ENCODE measurements at regions not wholly inside any gene's neighbourhood (a gene's known extent, or its start where the extent isn't known, plus 50 kb on each side); places are given as distances from the start of the nearest gene placed in this dataset.

GRCh38 chr2:125959047-125959446, 696.9 kb upstream of the GYPC start:
- no peak for DNase-seq (ENCODE audit: low spot score in 2 of 2)
- 45 to 57% methylated on average over 4 of the region's 4 CpGs for WGBS, 2 donors
- H3K4me3 ChIP-seq (ENCODE audit: low read depth, poor library complexity, severe bottlenecking), result no peak overlapping the region
- no peak for TF ChIP-seq CTCF (IDR thresholded peaks at IDR 0.05)
- no peak for TF ChIP-seq POLR2A (IDR thresholded peaks at IDR 0.05)
- intact Hi-C loops (cut with DNase I; ENCODE audit: low total_unique reads), result no loop called here

DNA sequence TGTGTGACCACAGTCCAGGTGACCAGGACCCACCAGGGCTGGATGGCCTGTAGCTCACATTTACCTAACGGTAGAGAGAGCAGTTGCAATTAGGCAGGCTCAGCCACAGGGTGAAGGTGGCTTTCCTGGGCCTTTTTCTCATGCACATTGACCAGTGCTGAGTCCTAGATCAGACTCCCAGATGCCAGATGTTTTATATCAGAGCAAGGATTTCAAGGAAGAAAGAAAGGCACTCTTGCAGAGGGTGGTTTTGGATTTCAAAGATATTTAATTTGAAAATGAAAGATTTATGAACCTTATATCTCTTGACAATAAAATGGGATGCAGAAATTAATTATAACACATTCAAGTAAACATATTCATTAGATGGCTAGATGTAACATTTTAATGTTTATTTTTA, 694.2 kb upstream of the GYPC start:
- TF ChIP-seq POLR2A (IDR thresholded peaks at IDR 0.05) (no peak), CTCF (IDR thresholded peaks at IDR 0.05) (no peak)
- WGBS, 2 donors, result 36 to 40% methylated on average over 1 of the region's 1 CpG
- no peak overlapping the region for H3K4me3 ChIP-seq (ENCODE audit: low read depth, poor library complexity, severe bottlenecking)
- intact Hi-C loops (cut with DNase I; ENCODE audit: low total_unique reads), result no loop called here
- no peak for DNase-seq (ENCODE audit: low spot score in 2 of 2)

GRCh38 chr2:125979886-125980285, 676.1 kb upstream of the GYPC start:
- intact Hi-C loops (cut with DNase I; ENCODE audit: low total_unique reads), result no loop called here

DNA sequence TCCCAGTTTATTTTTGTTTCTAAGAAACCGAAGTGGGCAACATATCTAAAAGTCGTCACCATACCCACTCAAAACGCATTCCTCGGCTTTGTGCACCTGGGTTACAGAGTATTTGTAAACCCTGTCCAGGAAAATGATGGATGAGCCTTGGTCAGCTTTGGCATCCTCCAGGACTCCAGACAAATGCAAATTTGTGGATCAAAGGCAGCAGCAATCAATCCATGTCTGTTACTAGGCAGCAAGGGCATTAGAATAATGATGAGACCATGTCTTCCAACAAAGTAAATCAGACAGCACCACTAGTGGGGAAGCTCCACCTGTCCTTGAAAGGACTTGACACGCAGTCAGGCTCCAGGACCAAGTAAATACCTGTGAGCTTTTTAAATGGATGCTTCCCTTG, 672.6 kb upstream of the GYPC start:
- intact Hi-C loops (cut with DNase I; ENCODE audit: low total_unique reads), result no loop called here
- DNase-seq (ENCODE audit: low spot score in 2 of 2), result no peak
- 42 to 64% methylated on average over 5 of the region's 5 CpGs for WGBS, 2 donors
- TF ChIP-seq CTCF (IDR thresholded peaks at IDR 0.05) (no peak), POLR2A (IDR thresholded peaks at IDR 0.05) (no peak)
- no peak overlapping the region for H3K4me3 ChIP-seq (ENCODE audit: low read depth, poor library complexity, severe bottlenecking)

More at GRCh38 chr2:125979886-125980285, 676.1 kb upstream of the GYPC start:
- H3K4me3 ChIP-seq (ENCODE audit: low read depth, poor library complexity, severe bottlenecking), result no peak overlapping the region
- no peak for DNase-seq (ENCODE audit: low spot score in 2 of 2)
- 34 to 37% methylated on average over 2 of the region's 2 CpGs for WGBS, 2 donors
- TF ChIP-seq POLR2A (IDR thresholded peaks at IDR 0.05) (no peak), CTCF (IDR thresholded peaks at IDR 0.05) (no peak)

- H3K4me3 ChIP-seq (ENCODE audit: low read depth, poor library complexity, severe bottlenecking), result no peak overlapping the region
- intact Hi-C loops (cut with DNase I; ENCODE audit: low total_unique reads), result no loop called here
- DNase-seq (ENCODE audit: low spot score in 2 of 2), result no peak
- TF ChIP-seq CTCF (IDR thresholded peaks at IDR 0.05) (no peak), POLR2A (IDR thresholded peaks at IDR 0.05) (no peak)
These were observed 626.6 kb upstream of the GYPC start for GRCh38 chr2:126029316-126029715.

- intact Hi-C loops (cut with DNase I; ENCODE audit: low total_unique reads), result no loop called here
- TF ChIP-seq POLR2A (IDR thresholded peaks at IDR 0.05) (no peak), CTCF (IDR thresholded peaks at IDR 0.05) (no peak)
- WGBS, 2 donors, result 38 to 42% methylated on average over 2 of the region's 2 CpGs
- no peak for DNase-seq (ENCODE audit: low spot score in 2 of 2)
- H3K4me3 ChIP-seq (ENCODE audit: low read depth, poor library complexity, severe bottlenecking), result no peak overlapping the region
These were observed 617.1 kb upstream of the GYPC start for GRCh38 chr2:126038861-126039260.

Measured in lower leg skin (tissue), 4 donors.